ENCODE measurements at regions not wholly inside any gene's neighbourhood (a gene's known extent, or its start where the extent isn't known, plus 50 kb on each side); places are given as distances from the start of the nearest gene placed in this dataset.
A peak's percentile ranks its signal among the peaks of the same experiment; 100 is the strongest.

DNA sequence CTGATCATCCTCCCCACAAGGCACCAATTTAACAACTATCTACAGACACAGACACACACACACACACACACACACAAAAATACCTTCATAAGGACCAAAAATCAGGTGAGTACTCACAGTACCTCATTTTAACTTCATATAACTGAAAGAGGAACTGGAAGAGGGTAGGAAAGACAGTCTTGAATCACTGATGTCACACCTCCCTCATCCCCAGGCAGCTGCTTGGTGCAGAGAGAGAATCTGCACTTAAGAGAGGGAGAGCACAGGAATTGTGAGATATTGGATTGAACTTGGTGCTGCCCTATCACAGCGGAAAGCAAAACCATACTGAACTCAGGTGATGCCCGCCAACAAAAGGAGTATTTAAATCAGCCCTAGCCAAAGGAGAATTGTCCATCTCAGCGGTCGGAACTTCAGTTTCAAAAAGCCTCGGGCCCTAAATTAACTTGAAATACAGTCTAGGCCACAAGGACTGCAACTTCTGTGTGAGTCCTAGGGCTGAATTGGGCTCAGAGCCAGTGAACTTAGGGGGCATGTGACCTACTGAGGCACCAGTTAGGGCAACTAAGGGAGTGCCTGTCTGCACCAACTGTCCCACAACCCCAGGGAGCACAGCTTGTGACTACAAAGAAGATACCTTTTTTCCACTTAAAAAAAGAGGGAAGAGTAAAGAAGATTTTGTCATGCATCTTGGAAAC lies 211.1 kb downstream of the LRATD1 start:
- POLR2A ChIA-PET = no interaction called here
- no peaks in the 10 kb centered on the region for H3K36me3 ChIP-seq (ENCODE audit: control insufficient read depth in 4 of 4, insufficient read depth in 4 of 4, low read length in 3 of 4)
- no peak overlapping the region for H3K27ac ChIP-seq (ENCODE audit: insufficient read depth in 1 of 2, low read depth in 1 of 2, low read length in 2 of 2, poor library complexity in 1 of 2, severe bottlenecking in 2 of 2)
- peaks cover 0 to 3% (median 0%) of the 10 kb centered on the region in 5 experiments for H3K9me3 ChIP-seq (ENCODE audit: control extremely low read depth in 1 of 5, control insufficient read depth in 4 of 5, insufficient read depth in 2 of 5, low read depth in 1 of 5, low read length in 4 of 5)
- DNase-seq = no peak
- H3K27me3 ChIP-seq (replicated peaks in 2 of 5; ENCODE audit: control insufficient read depth in 4 of 5, insufficient read depth in 5 of 5, low read length in 4 of 5) = no peaks in the 10 kb centered on the region
- 100% methylated on average over 5 of the region's 5 CpGs for WGBS (ENCODE audit: insufficient coverage)
- CTCF ChIA-PET = no interaction called here
- no peaks in the 10 kb centered on the region for H3K4me1 ChIP-seq (ENCODE audit: control extremely low read depth in 1 of 4, control insufficient read depth in 4 of 4, insufficient read depth in 4 of 4, low read length in 3 of 4)
- H3K4me3 ChIP-seq (ENCODE audit: control insufficient read depth in 1 of 7, extremely low read depth in 1 of 7, insufficient read depth in 4 of 7, low read depth in 2 of 7, low read length in 6 of 7) = no peak overlapping the region

DNA sequence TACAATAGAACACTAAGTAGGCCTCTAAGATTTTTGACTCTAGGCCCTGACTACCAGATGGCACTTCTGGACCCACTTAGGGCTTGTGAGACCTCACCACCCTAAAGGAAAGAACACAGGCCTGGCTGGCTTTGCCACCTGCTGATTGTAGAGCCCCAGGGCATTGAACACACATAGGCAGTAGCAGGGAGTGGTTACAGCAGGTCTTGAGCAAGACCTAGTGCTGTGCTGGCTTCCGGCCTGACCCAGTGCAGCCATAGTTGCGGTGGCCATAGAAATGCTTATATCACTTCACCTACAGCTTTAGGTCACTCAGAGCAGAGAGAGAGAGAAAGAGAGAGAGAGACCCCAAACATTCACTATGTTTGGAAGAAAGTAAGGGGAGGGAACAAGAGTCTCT lies 223.2 kb downstream of the LRATD1 start:
- H3K9me3 ChIP-seq (ENCODE audit: control extremely low read depth in 1 of 5, control insufficient read depth in 4 of 5, insufficient read depth in 2 of 5, low read depth in 1 of 5, low read length in 4 of 5) = peaks cover 0 to 4% (median 0%) of the 10 kb centered on the region in 5 experiments
- CTCF ChIA-PET = no interaction called here
- H3K4me3 ChIP-seq (ENCODE audit: control insufficient read depth in 1 of 7, extremely low read depth in 1 of 7, insufficient read depth in 4 of 7, low read depth in 2 of 7, low read length in 6 of 7) = no peak overlapping the region
- H3K36me3 ChIP-seq (ENCODE audit: control insufficient read depth in 4 of 4, insufficient read depth in 4 of 4, low read length in 3 of 4) = no peaks in the 10 kb centered on the region
- POLR2A ChIA-PET = no interaction called here
- H3K4me1 ChIP-seq (ENCODE audit: control extremely low read depth in 1 of 4, control insufficient read depth in 4 of 4, insufficient read depth in 4 of 4, low read length in 3 of 4) = no peaks in the 10 kb centered on the region
- WGBS (ENCODE audit: insufficient coverage) = no CpG with 5 or more reads among the region's 2 CpGs
- H3K27me3 ChIP-seq (replicated peaks in 2 of 5; ENCODE audit: control insufficient read depth in 4 of 5, insufficient read depth in 5 of 5, low read length in 4 of 5) = no peaks in the 10 kb centered on the region
- no peak overlapping the region for H3K27ac ChIP-seq (ENCODE audit: insufficient read depth in 1 of 2, low read depth in 1 of 2, low read length in 2 of 2, poor library complexity in 1 of 2, severe bottlenecking in 2 of 2)
- DNase-seq = no peak

DNA sequence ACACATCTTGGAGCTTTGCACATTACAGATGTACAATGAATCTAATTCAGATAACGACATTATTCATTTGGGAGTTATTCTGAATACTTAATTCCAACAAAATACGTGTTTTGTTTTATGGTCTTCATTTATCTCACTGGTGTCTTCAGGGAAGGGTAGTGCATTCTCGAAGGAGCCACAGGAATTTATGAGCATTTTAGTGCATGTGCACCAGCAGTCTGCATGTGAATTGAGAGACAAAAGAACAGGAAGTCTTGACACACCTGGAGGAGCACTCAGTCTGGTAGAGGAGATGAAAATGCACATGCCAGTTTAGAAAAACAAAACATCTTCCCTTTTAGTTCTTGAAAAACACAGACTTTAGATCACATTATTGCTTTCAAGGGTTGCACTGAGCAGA lies 228.7 kb downstream of the LRATD1 start:
- Histone ChIP-seq H3K27me3 (replicated peaks in 2 of 5; ENCODE audit: control insufficient read depth in 4 of 5, insufficient read depth in 5 of 5, low read length in 4 of 5) (no peaks in the 10 kb centered on the region), H3K36me3 (ENCODE audit: control insufficient read depth in 4 of 4, insufficient read depth in 4 of 4, low read length in 3 of 4) (no peaks in the 10 kb centered on the region), H3K27ac (ENCODE audit: insufficient read depth in 1 of 2, low read depth in 1 of 2, low read length in 2 of 2, poor library complexity in 1 of 2, severe bottlenecking in 2 of 2) (no peak overlapping the region), H3K9me3 (ENCODE audit: control extremely low read depth in 1 of 5, control insufficient read depth in 4 of 5, insufficient read depth in 2 of 5, low read depth in 1 of 5, low read length in 4 of 5) (peaks cover 0 to 2% (median 0%) of the 10 kb centered on the region in 5 experiments), H3K4me3 (ENCODE audit: control insufficient read depth in 1 of 7, extremely low read depth in 1 of 7, insufficient read depth in 4 of 7, low read depth in 2 of 7, low read length in 6 of 7) (no peak overlapping the region), H3K4me1 (ENCODE audit: control extremely low read depth in 1 of 4, control insufficient read depth in 4 of 4, insufficient read depth in 4 of 4, low read length in 3 of 4) (no peaks in the 10 kb centered on the region)
- POLR2A ChIA-PET = no interaction called here
- 85% methylated on average over 2 of the region's 3 CpGs for WGBS (ENCODE audit: insufficient coverage)
- CTCF ChIA-PET = no interaction called here
- DNase-seq = no peak

DNA sequence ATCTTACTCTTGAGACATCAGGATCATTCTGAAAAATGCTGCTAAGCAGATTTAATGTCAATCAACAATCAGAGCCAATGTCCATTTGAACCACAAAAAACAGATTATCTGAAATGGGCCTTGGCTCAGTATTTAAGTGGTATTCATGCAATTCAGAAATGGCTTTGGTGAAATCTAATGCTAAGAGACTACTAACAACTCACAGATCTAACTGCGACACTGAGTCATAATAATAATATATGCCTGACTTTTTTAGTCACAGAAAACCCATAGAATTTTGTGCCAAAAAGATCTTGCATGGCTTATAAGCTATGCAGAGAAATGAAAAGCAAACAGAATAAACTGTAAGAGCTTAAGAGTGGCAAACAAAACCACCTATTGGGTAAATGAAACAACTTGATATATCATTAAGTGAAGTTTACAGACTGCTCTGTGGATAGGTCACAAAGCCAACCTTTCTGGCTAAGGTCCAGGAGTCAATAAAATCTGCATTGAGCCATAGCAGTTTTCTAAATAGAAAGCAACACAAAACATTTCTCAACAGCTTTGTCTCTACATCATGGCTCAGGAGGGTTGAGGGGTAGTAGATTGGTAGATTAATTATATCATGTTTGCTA lies 234.3 kb downstream of the LRATD1 start:
- POLR2A ChIA-PET = no interaction called here
- 86% methylated on average over 1 of the region's 1 CpG for WGBS (ENCODE audit: insufficient coverage)

DNA sequence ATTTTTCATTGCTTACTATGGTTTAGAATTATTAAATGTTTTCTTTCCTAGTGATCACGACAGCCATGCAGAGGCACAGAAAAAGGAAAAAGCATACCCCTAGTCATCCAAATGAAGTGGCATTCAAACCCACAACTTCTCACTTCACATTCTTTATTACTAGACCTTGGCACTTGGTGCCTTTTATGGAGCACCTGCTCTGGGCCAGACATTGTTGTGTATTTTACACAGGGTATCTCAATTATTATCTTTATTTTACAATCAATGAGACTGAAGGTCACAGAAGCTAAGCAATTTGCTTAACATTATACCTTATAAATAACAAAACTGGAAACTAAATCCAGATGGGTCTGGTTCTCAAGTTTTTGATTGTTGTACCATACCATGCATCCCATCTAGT lies 235.3 kb downstream of the LRATD1 start:
- H3K27me3 ChIP-seq (replicated peaks in 2 of 5; ENCODE audit: control insufficient read depth in 4 of 5, insufficient read depth in 5 of 5, low read length in 4 of 5) = no peaks in the 10 kb centered on the region
- no peak overlapping the region for H3K27ac ChIP-seq (ENCODE audit: insufficient read depth in 1 of 2, low read depth in 1 of 2, low read length in 2 of 2, poor library complexity in 1 of 2, severe bottlenecking in 2 of 2)
- no peak for DNase-seq
- H3K36me3 ChIP-seq (ENCODE audit: control insufficient read depth in 4 of 4, insufficient read depth in 4 of 4, low read length in 3 of 4) = no peaks in the 10 kb centered on the region
- ChIA-PET CTCF (no interaction called here), POLR2A (no interaction called here)
- H3K4me1 ChIP-seq (ENCODE audit: control extremely low read depth in 1 of 4, control insufficient read depth in 4 of 4, insufficient read depth in 4 of 4, low read length in 3 of 4) = no peaks in the 10 kb centered on the region
- no peak overlapping the region for H3K4me3 ChIP-seq (ENCODE audit: control insufficient read depth in 1 of 7, extremely low read depth in 1 of 7, insufficient read depth in 4 of 7, low read depth in 2 of 7, low read length in 6 of 7)
- peaks cover 0 to 2% (median 0%) of the 10 kb centered on the region in 5 experiments for H3K9me3 ChIP-seq (ENCODE audit: control extremely low read depth in 1 of 5, control insufficient read depth in 4 of 5, insufficient read depth in 2 of 5, low read depth in 1 of 5, low read length in 4 of 5)
- no CpG with 5 or more reads among the region's 1 CpG for WGBS (ENCODE audit: insufficient coverage)

More for the DNA sequence above, 234.3 kb downstream of the LRATD1 start:
- H3K36me3 ChIP-seq (ENCODE audit: control insufficient read depth in 4 of 4, insufficient read depth in 4 of 4, low read length in 3 of 4) = no peaks in the 10 kb centered on the region
- no peaks in the 10 kb centered on the region for H3K27me3 ChIP-seq (replicated peaks in 2 of 5; ENCODE audit: control insufficient read depth in 4 of 5, insufficient read depth in 5 of 5, low read length in 4 of 5)
- DNase-seq = no peak
- H3K4me3 ChIP-seq (ENCODE audit: control insufficient read depth in 1 of 7, extremely low read depth in 1 of 7, insufficient read depth in 4 of 7, low read depth in 2 of 7, low read length in 6 of 7) = no peak overlapping the region
- no peak overlapping the region for H3K27ac ChIP-seq (ENCODE audit: insufficient read depth in 1 of 2, low read depth in 1 of 2, low read length in 2 of 2, poor library complexity in 1 of 2, severe bottlenecking in 2 of 2)
- H3K4me1 ChIP-seq (ENCODE audit: control extremely low read depth in 1 of 4, control insufficient read depth in 4 of 4, insufficient read depth in 4 of 4, low read length in 3 of 4) = no peaks in the 10 kb centered on the region
- CTCF ChIA-PET = no interaction called here
- peaks cover 0 to 2% (median 0%) of the 10 kb centered on the region in 5 experiments for H3K9me3 ChIP-seq (ENCODE audit: control extremely low read depth in 1 of 5, control insufficient read depth in 4 of 5, insufficient read depth in 2 of 5, low read depth in 1 of 5, low read length in 4 of 5)

DNA sequence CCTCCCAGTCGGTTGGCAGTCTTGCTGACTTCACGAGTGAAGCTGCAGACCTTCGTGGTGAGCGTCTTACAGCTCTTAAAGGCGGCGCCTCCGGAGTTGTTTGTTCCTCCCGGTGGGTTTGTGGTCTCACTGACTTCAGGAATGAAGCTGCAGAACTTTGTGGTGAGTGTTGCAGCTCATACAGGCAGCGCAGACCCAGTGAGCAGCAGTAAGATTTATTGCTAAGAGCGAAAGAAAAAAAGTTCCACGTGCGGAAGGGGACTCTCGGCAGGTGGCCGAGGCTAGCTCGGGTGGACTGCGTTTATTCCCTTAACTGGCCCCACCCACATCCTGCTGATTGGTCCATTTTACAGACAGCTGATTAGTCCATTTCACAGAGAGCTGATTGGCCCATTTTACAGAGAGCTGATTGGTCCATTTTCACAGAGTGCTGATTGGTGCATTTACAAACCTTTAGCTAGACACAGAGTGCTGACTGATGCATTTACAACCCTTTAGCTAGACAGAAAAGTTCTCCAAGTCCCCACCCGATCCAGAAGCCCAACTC lies 240.3 kb downstream of the LRATD1 start:
- no peak overlapping the region for H3K27ac ChIP-seq (ENCODE audit: insufficient read depth in 1 of 2, low read depth in 1 of 2, low read length in 2 of 2, poor library complexity in 1 of 2, severe bottlenecking in 2 of 2)
- no peak overlapping the region for H3K4me3 ChIP-seq (ENCODE audit: control insufficient read depth in 1 of 7, extremely low read depth in 1 of 7, insufficient read depth in 4 of 7, low read depth in 2 of 7, low read length in 6 of 7)
- WGBS (ENCODE audit: insufficient coverage) = 83% methylated on average over 17 of the region's 17 CpGs
- DNase-seq = peak in 2 of 3 donors; percentile 25 to 54
- H3K27me3 ChIP-seq (replicated peaks in 2 of 5; ENCODE audit: control insufficient read depth in 4 of 5, insufficient read depth in 5 of 5, low read length in 4 of 5) = no peaks in the 10 kb centered on the region
- no peaks in the 10 kb centered on the region for H3K4me1 ChIP-seq (ENCODE audit: control extremely low read depth in 1 of 4, control insufficient read depth in 4 of 4, insufficient read depth in 4 of 4, low read length in 3 of 4)
- no peaks in the 10 kb centered on the region for H3K36me3 ChIP-seq (ENCODE audit: control insufficient read depth in 4 of 4, insufficient read depth in 4 of 4, low read length in 3 of 4)
- ChIA-PET CTCF (no interaction called here), POLR2A (no interaction called here)
- peaks cover 0 to 2% (median 0%) of the 10 kb centered on the region in 5 experiments for H3K9me3 ChIP-seq (ENCODE audit: control extremely low read depth in 1 of 5, control insufficient read depth in 4 of 5, insufficient read depth in 2 of 5, low read depth in 1 of 5, low read length in 4 of 5)

DNA sequence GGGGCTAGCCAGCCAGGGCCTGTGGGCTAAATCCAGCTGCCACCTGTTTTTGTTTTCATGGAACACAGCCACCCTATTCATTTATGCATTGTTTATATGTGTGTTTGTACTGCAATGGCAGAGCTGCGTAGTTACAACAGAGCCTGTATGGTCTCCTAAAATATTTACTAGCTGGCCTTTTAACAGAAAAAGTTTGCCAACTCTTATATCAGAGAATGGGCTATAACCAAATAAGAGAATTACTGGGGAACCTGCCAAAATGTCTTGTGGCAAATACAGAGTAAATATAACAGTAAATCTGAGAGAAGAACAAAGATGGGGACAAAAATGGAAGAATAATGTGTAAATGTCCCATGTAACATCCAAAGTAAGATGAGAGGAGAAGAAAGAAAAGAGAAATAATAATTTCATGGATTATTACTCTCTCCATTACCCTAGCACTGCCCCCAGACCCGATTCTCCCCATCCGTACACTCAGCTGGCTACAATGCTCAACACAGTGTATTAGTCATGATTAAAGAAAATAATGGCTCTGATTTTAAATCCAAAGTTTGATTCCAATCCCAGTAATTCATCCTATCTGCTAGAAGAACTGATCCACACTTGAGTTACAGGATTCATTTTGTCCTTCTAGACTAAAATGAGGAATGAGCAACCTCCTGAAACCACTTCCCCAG lies 249.3 kb downstream of the LRATD1 start:
- no peak overlapping the region for H3K4me3 ChIP-seq (ENCODE audit: control insufficient read depth in 1 of 7, extremely low read depth in 1 of 7, insufficient read depth in 4 of 7, low read depth in 2 of 7, low read length in 6 of 7)
- POLR2A ChIA-PET = no interaction called here
- no peaks in the 10 kb centered on the region for H3K9me3 ChIP-seq (ENCODE audit: control extremely low read depth in 1 of 5, control insufficient read depth in 4 of 5, insufficient read depth in 2 of 5, low read depth in 1 of 5, low read length in 4 of 5)
- DNase-seq = no peak
- CTCF ChIA-PET = no interaction called here
- no peaks in the 10 kb centered on the region for H3K36me3 ChIP-seq (ENCODE audit: control insufficient read depth in 4 of 4, insufficient read depth in 4 of 4, low read length in 3 of 4)
- WGBS (ENCODE audit: insufficient coverage) = no CpG with 5 or more reads among the region's 3 CpGs
- no peaks in the 10 kb centered on the region for H3K27me3 ChIP-seq (replicated peaks in 2 of 5; ENCODE audit: control insufficient read depth in 4 of 5, insufficient read depth in 5 of 5, low read length in 4 of 5)
- no peak overlapping the region for H3K27ac ChIP-seq (ENCODE audit: insufficient read depth in 1 of 2, low read depth in 1 of 2, low read length in 2 of 2, poor library complexity in 1 of 2, severe bottlenecking in 2 of 2)
- no peaks in the 10 kb centered on the region for H3K4me1 ChIP-seq (ENCODE audit: control extremely low read depth in 1 of 4, control insufficient read depth in 4 of 4, insufficient read depth in 4 of 4, low read length in 3 of 4)
